Natural killer cell (primary cell): ENCODE measurements at regions not wholly inside any gene's neighbourhood (a gene's known extent, or its start where the extent isn't known, plus 50 kb on each side); places are given as distances from the start of the nearest gene placed in this dataset.

ENCODE experiments used
- ATAC-seq, 3 donors: fragments of 150-1000 bp in 2 of 3; fragments of 200-7000 bp in 1 of 3; cut with Tn5 transposase; 1 replicate in 1 of 3; 2 replicates in 2 of 3; pipeline ENCODE4 v1.10.0; 2021; ENCODE audit warnings: mild to moderate bottlenecking in 2 of 3, moderate library complexity in 2 of 3
- DNase-seq, 2 donors: peaks; one replicate each; pipeline versions ENCODE4 v3.0.0 to v3.0.0-alpha.2; 2013 to 2021; ENCODE audit warnings: mixed read lengths in 1 of 2
- H3K27ac ChIP-seq: one replicate; pipeline ENCODE4 v1.5.1; 2013; ENCODE audit warnings: mild to moderate bottlenecking, low read length
- H3K27me3 ChIP-seq: one replicate; pipeline ENCODE4 v1.6.1; 2013; ENCODE audit warnings: low read length; ENCODE audit not compliant: control insufficient read depth, insufficient read depth
- H3K36me3 ChIP-seq: one replicate; pipeline ENCODE4 v1.6.1; 2013; ENCODE audit warnings: low read length; ENCODE audit not compliant: control insufficient read depth, insufficient read depth
- H3K4me1 ChIP-seq: one replicate; pipeline ENCODE4 v1.6.1; 2013; ENCODE audit warnings: low read length; ENCODE audit not compliant: control insufficient read depth, insufficient read depth
- H3K4me3 ChIP-seq: one replicate; pipeline ENCODE4 v1.5.1; 2013; ENCODE audit warnings: low read length
- H3K9me3 ChIP-seq: one replicate; pipeline ENCODE4 v1.6.1; 2013; ENCODE audit warnings: low read length; ENCODE audit not compliant: control insufficient read depth, insufficient read depth
- H3K27ac Mint-ChIP-seq, 2 donors: one replicate each; pipeline ENCODE4 v1.8.0; 2022; ENCODE audit warnings: mild to moderate bottlenecking in 2 of 2, mixed read lengths in 2 of 2, moderate library complexity in 1 of 2
- H3K27me3 Mint-ChIP-seq, 2 donors: one replicate each; pipeline ENCODE4 v1.8.0; 2022; ENCODE audit warnings: low read depth in 2 of 2, mixed read lengths in 2 of 2
- H3K36me3 Mint-ChIP-seq: one replicate; pipeline ENCODE4 v1.8.0; 2022; ENCODE audit warnings: mixed read lengths
- H3K4me1 Mint-ChIP-seq, 2 donors: one replicate each; pipeline ENCODE4 v1.8.0; 2022; ENCODE audit warnings: mixed read lengths in 2 of 2
- H3K4me3 Mint-ChIP-seq: one replicate; pipeline ENCODE4 v1.8.0; 2022; ENCODE audit warnings: mild to moderate bottlenecking, moderate library complexity, mixed read lengths
- H3K9me3 Mint-ChIP-seq, 2 donors: one replicate each; pipeline ENCODE4 v1.8.0; 2022; ENCODE audit warnings: mixed read lengths in 2 of 2
- WGBS: methylation state at CpG from one replicate; pipeline ENCODE4 v1.1.7; 2013; ENCODE audit warnings: missing lambda C conversion rate; ENCODE audit not compliant: insufficient coverage; 5-methylcytosine and 5-hydroxymethylcytosine counted together
- intact Hi-C: fragments of 100-400 bp; cut with micrococcal nuclease; formaldehyde crosslinking; loops from one replicate; pipeline ENCODE4 v1.14.2; 2022
- TF ChIP-seq, protein P1 (sequence below): fragments of 200-600 bp; IDR thresholded peaks from one replicate; pipeline ENCODE4 v1.8.0; 2022; ENCODE audit warnings: antibody characterized with exemption

- Histone ChIP-seq H3K9me3 (no peaks in the 10 kb centered on the region), H3K4me1 (peaks cover 10% of the 10 kb centered on the region), H3K4me3 (no peak overlapping the region), H3K27me3 (no peaks in the 10 kb centered on the region), H3K36me3 (no peaks in the 10 kb centered on the region), H3K27ac (no peak overlapping the region)
- H3K27ac Mint-ChIP-seq, result no peak overlapping the region
- H3K4me1 Mint-ChIP-seq, result peaks cover 14 to 25% of the 10 kb centered on the region in 2 donors
- H3K27me3 Mint-ChIP-seq, result peaks cover 0 to 10% of the 10 kb centered on the region in 2 donors
- TF ChIP-seq, protein P1, sequence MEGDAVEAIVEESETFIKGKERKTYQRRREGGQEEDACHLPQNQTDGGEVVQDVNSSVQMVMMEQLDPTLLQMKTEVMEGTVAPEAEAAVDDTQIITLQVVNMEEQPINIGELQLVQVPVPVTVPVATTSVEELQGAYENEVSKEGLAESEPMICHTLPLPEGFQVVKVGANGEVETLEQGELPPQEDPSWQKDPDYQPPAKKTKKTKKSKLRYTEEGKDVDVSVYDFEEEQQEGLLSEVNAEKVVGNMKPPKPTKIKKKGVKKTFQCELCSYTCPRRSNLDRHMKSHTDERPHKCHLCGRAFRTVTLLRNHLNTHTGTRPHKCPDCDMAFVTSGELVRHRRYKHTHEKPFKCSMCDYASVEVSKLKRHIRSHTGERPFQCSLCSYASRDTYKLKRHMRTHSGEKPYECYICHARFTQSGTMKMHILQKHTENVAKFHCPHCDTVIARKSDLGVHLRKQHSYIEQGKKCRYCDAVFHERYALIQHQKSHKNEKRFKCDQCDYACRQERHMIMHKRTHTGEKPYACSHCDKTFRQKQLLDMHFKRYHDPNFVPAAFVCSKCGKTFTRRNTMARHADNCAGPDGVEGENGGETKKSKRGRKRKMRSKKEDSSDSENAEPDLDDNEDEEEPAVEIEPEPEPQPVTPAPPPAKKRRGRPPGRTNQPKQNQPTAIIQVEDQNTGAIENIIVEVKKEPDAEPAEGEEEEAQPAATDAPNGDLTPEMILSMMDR, result no peak
- intact Hi-C loops, result no loop called here
- DNase-seq, result no peak
- H3K36me3 Mint-ChIP-seq, result no peaks in the 10 kb centered on the region
- over 99% methylated on average over 5 of the region's 5 CpGs for WGBS
- no peak for ATAC-seq
- H3K9me3 Mint-ChIP-seq, result no peaks in the 10 kb centered on the region
- no peak overlapping the region for H3K4me3 Mint-ChIP-seq
Measured at GRCh38 chr10:7075110-7075509, 335.7 kb downstream of the SFMBT2 start.

DNA sequence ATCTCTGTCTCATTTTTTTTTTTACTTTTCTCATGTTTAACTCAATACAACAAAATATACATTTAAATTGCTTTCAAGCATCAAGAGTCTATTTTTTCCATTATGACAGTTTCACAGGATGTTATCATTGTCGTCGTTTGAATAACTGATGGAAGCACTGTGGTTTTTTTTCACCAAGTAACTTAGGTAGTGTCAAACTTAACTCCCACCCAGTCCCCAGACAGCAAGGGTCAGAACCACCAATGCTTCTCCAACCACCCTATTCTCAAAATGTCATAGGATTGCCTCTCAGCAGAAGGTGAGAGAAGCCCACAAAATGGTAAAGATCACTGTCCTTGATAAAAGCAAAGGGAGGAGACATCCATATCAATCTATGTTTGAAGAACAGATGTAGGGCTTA is 339.4 kb downstream of the SFMBT2 start:
- Histone ChIP-seq H3K27me3 (no peaks in the 10 kb centered on the region), H3K27ac (no peak overlapping the region), H3K9me3 (no peaks in the 10 kb centered on the region), H3K4me1 (peaks cover 10% of the 10 kb centered on the region), H3K4me3 (no peak overlapping the region), H3K36me3 (no peaks in the 10 kb centered on the region)
- WGBS, result no CpG with 5 or more reads among the region's 2 CpGs
- TF ChIP-seq, protein P1, result peak; percentile 1
- intact Hi-C loops, result loop anchor here (1.0 to 2.0 kb wide), 2 partner anchors 36 to 145 kb away; no protein-coding TSS in a partner anchor
- DNase-seq, result no peak
- Mint-ChIP-seq H3K9me3 (no peaks in the 10 kb centered on the region), H3K27ac (no peak overlapping the region), H3K27me3 (no peaks in the 10 kb centered on the region), H3K4me1 (peaks cover 14 to 20% of the 10 kb centered on the region in 2 donors), H3K4me3 (no peak overlapping the region), H3K36me3 (no peaks in the 10 kb centered on the region)
- peak in 2 of 3 donors; percentile 58 to 74 for ATAC-seq

DNA sequence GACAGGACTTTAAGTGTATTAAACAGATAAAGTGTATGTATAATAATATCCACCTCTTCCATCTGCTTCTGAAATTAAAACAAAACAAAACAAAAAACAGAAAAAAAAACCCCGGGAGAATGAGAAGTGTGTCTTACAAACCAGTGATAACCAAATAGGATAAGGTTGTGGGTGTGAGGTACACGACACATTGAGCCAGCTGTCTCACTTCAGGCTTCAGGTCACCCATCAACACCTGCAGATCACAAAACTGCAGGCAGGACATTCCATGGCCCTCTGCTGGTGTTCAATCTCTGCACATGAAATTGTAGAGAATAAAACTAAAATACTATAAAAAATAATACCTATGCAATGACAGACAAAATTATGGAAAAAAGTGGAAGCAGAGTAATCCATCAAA is 339.9 kb downstream of the SFMBT2 start:
- ATAC-seq (peak in 2 of 3 donors; percentile 52 to 60), DNase-seq (peak in 1 of 2 donors; percentile 36)
- no peaks in the 10 kb centered on the region for H3K9me3 Mint-ChIP-seq
- Histone ChIP-seq H3K9me3 (no peaks in the 10 kb centered on the region), H3K36me3 (no peaks in the 10 kb centered on the region), H3K4me1 (peaks cover 10% of the 10 kb centered on the region), H3K27me3 (no peaks in the 10 kb centered on the region), H3K27ac (no peak overlapping the region), H3K4me3 (no peak overlapping the region)
- intact Hi-C loops, result loop anchor here (1.0 to 2.0 kb wide), 2 partner anchors 36 to 144 kb away; no protein-coding TSS in a partner anchor
- no peak overlapping the region for H3K27ac Mint-ChIP-seq
- TF ChIP-seq, protein P1, result peak; percentile 30
- H3K4me3 Mint-ChIP-seq, result no peak overlapping the region
- H3K27me3 Mint-ChIP-seq, result no peaks in the 10 kb centered on the region
- H3K4me1 Mint-ChIP-seq, result peaks cover 10 to 17% of the 10 kb centered on the region in 2 donors
- WGBS, result no CpG with 5 or more reads among the region's 2 CpGs
- H3K36me3 Mint-ChIP-seq, result no peaks in the 10 kb centered on the region

DNA sequence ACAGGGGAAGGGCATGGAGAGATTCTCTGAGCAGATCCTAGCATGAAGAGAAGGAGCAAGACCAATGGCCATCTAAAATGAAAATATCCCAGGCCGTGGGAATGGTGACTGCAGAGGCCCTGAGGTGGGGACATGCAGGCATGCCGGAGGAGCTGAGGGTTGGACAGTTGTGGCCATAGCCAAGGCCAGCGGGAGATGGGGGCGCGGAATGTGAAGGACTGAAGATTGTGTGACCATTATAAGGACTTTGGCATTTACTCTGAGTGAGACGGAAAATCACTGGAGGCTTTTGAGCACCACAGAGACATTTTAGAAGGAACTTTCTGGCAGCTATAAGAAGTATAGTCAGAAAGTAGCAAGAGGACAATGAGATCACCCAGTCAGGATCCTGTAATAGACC is 341.1 kb downstream of the SFMBT2 start:
- Mint-ChIP-seq H3K9me3 (no peaks in the 10 kb centered on the region), H3K27me3 (no peaks in the 10 kb centered on the region), H3K36me3 (no peaks in the 10 kb centered on the region), H3K27ac (no peak overlapping the region), H3K4me3 (no peak overlapping the region), H3K4me1 (peaks cover 9 to 10% of the 10 kb centered on the region in 2 donors)
- no peak overlapping the region for H3K4me3 ChIP-seq
- ATAC-seq, result no peak
- H3K4me1 ChIP-seq, result peaks cover 10% of the 10 kb centered on the region
- H3K36me3 ChIP-seq, result no peaks in the 10 kb centered on the region
- no peak overlapping the region for H3K27ac ChIP-seq
- H3K9me3 ChIP-seq, result no peaks in the 10 kb centered on the region
- no peak for DNase-seq
- TF ChIP-seq, protein P1, result no peak
- intact Hi-C loops, result loop anchor here (2.0 kb wide), 1 partner anchor 143 kb away; no protein-coding TSS in a partner anchor
- WGBS, result 90% methylated on average over 6 of the region's 6 CpGs
- H3K27me3 ChIP-seq, result no peaks in the 10 kb centered on the region
